ENCODE measurements at regions not wholly inside any gene's neighbourhood (a gene's known extent, or its start where the extent isn't known, plus 50 kb on each side); places are given as distances from the start of the nearest gene placed in this dataset.

- intact Hi-C loops (cut with DNase I): no loop called here
- DNase-seq (ENCODE audit: extremely low spot score in 2 of 2): no peak
- Histone ChIP-seq H3K27ac (no peak overlapping the region), H3K4me3 (no peak overlapping the region), H3K4me1 (no peaks in the 10 kb centered on the region), H3K27me3 (no peaks in the 10 kb centered on the region), H3K36me3 (no peaks in the 10 kb centered on the region), H3K9me3 (no peaks in the 10 kb centered on the region)
- TF ChIP-seq POLR2A (IDR thresholded peaks at IDR 0.05) (no peak), POLR2AphosphoS5 (IDR thresholded peaks at IDR 0.05; ENCODE audit: insufficient read depth in 1 of 2, low read depth in 1 of 2) (no peak)
- TF ChIP-seq, protein P1, sequence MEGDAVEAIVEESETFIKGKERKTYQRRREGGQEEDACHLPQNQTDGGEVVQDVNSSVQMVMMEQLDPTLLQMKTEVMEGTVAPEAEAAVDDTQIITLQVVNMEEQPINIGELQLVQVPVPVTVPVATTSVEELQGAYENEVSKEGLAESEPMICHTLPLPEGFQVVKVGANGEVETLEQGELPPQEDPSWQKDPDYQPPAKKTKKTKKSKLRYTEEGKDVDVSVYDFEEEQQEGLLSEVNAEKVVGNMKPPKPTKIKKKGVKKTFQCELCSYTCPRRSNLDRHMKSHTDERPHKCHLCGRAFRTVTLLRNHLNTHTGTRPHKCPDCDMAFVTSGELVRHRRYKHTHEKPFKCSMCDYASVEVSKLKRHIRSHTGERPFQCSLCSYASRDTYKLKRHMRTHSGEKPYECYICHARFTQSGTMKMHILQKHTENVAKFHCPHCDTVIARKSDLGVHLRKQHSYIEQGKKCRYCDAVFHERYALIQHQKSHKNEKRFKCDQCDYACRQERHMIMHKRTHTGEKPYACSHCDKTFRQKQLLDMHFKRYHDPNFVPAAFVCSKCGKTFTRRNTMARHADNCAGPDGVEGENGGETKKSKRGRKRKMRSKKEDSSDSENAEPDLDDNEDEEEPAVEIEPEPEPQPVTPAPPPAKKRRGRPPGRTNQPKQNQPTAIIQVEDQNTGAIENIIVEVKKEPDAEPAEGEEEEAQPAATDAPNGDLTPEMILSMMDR (IDR thresholded peaks at IDR 0.05): no peak
These were observed 483.1 kb upstream of the CNTNAP2 start for GRCh38 chr7:145633513-145633912.

- no peak for DNase-seq (ENCODE audit: extremely low spot score in 2 of 2)
- Histone ChIP-seq H3K4me1 (no peaks in the 10 kb centered on the region), H3K9me3 (no peaks in the 10 kb centered on the region), H3K27me3 (no peaks in the 10 kb centered on the region), H3K27ac (no peak overlapping the region), H3K4me3 (no peak overlapping the region), H3K36me3 (no peaks in the 10 kb centered on the region)
- TF ChIP-seq, protein P1 (IDR thresholded peaks at IDR 0.05): no peak
- no peak for TF ChIP-seq POLR2AphosphoS5 (IDR thresholded peaks at IDR 0.05; ENCODE audit: insufficient read depth in 1 of 2, low read depth in 1 of 2)
- TF ChIP-seq POLR2A (IDR thresholded peaks at IDR 0.05): no peak
- intact Hi-C loops (cut with DNase I): no loop called here
These were observed 492.0 kb upstream of the CNTNAP2 start for GRCh38 chr7:145624618-145625017.

GRCh38 chr7:145605963-145606362, 510.6 kb upstream of the CNTNAP2 start:
- Histone ChIP-seq H3K27ac (no peak overlapping the region), H3K36me3 (no peaks in the 10 kb centered on the region), H3K27me3 (no peaks in the 10 kb centered on the region), H3K9me3 (no peaks in the 10 kb centered on the region), H3K4me1 (no peaks in the 10 kb centered on the region), H3K4me3 (no peak overlapping the region)
- intact Hi-C loops (cut with DNase I): no loop called here
- no peak for DNase-seq (ENCODE audit: extremely low spot score in 2 of 2)
- no peak for TF ChIP-seq POLR2A (IDR thresholded peaks at IDR 0.05)
- TF ChIP-seq POLR2AphosphoS5 (IDR thresholded peaks at IDR 0.05; ENCODE audit: insufficient read depth in 1 of 2, low read depth in 1 of 2): no peak
- TF ChIP-seq, protein P1 (IDR thresholded peaks at IDR 0.05): no peak

DNA sequence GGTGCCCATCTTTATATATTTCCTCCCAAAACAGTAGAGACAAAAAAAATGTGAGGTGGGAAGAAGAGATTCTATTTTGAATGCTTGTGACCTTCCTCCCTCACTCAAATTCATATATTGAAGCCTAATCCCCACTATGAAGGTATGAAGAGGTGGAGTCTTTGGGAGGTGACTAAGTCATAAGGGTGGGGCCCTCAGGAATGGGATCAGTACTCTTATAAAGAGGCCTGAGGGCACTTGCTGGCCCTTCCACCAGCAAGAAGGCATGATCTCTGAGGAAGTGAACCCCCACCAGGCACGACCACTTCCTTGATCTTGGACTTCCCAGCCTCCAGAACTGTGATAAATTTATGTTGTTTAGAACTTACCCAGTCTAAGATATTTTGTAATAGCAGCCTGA, 517.2 kb upstream of the CNTNAP2 start:
- no peak for DNase-seq (ENCODE audit: extremely low spot score in 2 of 2)
- no peak overlapping the region for H3K27ac ChIP-seq
- TF ChIP-seq POLR2AphosphoS5 (IDR thresholded peaks at IDR 0.05; ENCODE audit: insufficient read depth in 1 of 2, low read depth in 1 of 2) (no peak), POLR2A (IDR thresholded peaks at IDR 0.05) (no peak)
- TF ChIP-seq, protein P1 (IDR thresholded peaks at IDR 0.05): no peak
- H3K4me3 ChIP-seq: no peak overlapping the region
- H3K27me3 ChIP-seq: no peaks in the 10 kb centered on the region
- H3K36me3 ChIP-seq: no peaks in the 10 kb centered on the region
- intact Hi-C loops (cut with DNase I): no loop called here
- no peaks in the 10 kb centered on the region for H3K4me1 ChIP-seq
- H3K9me3 ChIP-seq: no peaks in the 10 kb centered on the region

- no peaks in the 10 kb centered on the region for H3K36me3 ChIP-seq
- no peaks in the 10 kb centered on the region for H3K9me3 ChIP-seq
- TF ChIP-seq POLR2A (IDR thresholded peaks at IDR 0.05) (no peak), POLR2AphosphoS5 (IDR thresholded peaks at IDR 0.05; ENCODE audit: insufficient read depth in 1 of 2, low read depth in 1 of 2) (no peak)
- TF ChIP-seq, protein P1 (IDR thresholded peaks at IDR 0.05): no peak
- DNase-seq (ENCODE audit: extremely low spot score in 2 of 2): no peak
- no peaks in the 10 kb centered on the region for H3K4me1 ChIP-seq
- no peak overlapping the region for H3K27ac ChIP-seq
- intact Hi-C loops (cut with DNase I): no loop called here
- no peak overlapping the region for H3K4me3 ChIP-seq
- no peaks in the 10 kb centered on the region for H3K27me3 ChIP-seq
These were observed 532.2 kb upstream of the CNTNAP2 start for GRCh38 chr7:145584401-145584800.
